AG04449 (cell line): ENCODE measurements at regions not wholly inside any gene's neighbourhood (a gene's known extent, or its start where the extent isn't known, plus 50 kb on each side); places are given as distances from the start of the nearest gene placed in this dataset.

Experiments used
- CTCF ChIA-PET: fragments of 350-600 bp; formaldehyde crosslinking; extraction: SDS; loops from one replicate; lab custom pipeline; 2021; ENCODE audit warnings: antibody characterized with exemption; lab: Yijun Ruan, JAX
- POLR2A ChIA-PET: fragments of 400-600, 350-600 bp; formaldehyde crosslinking; extraction: SDS; loops from one replicate; lab custom pipeline; 2020; ENCODE audit warnings: antibody characterized with exemption, inconsistent platforms; lab: Yijun Ruan, JAX
- DNase-seq: peaks from one replicate; pipeline ENCODE4 v3.0.0-alpha.2; 2010; ENCODE audit warnings: low read depth, low spot score
- H3K4me3 ChIP-seq: 2 replicates; pipeline ENCODE4 v1.5.1; 2011; ENCODE audit warnings: low read depth, mild to moderate bottlenecking, control low read depth, low read length
- CTCF ChIP-seq: IDR thresholded peaks from one replicate; pipeline ENCODE4 v1.5.1; 2011; ENCODE audit warnings: mild to moderate bottlenecking, moderate library complexity, low read length, control low read depth, inconsistent platforms; ENCODE audit not compliant: insufficient read depth; ENCODE audit errors: missing control alignments

GRCh38 chr7:60017-60675, 132.2 kb upstream of the FAM20C start:
- ChIA-PET POLR2A (no interaction called here), CTCF (interaction anchor here (1.3 kb wide), 1 partner anchor 8 kb away, joined by 4 read pairs; no protein-coding TSS in a partner anchor)
- DNase-seq, result no peak
- no peak overlapping the region for H3K4me3 ChIP-seq
- no peak for TF ChIP-seq CTCF

- TF ChIP-seq CTCF, result no peak
- H3K4me3 ChIP-seq, result no peak overlapping the region
- no peak for DNase-seq
- CTCF ChIA-PET, result no interaction called here
- POLR2A ChIA-PET, result no interaction called here
These were observed 131.7 kb upstream of the FAM20C start for GRCh38 chr7:60706-61105.

GRCh38 chr7:61111-61510, 131.3 kb upstream of the FAM20C start:
- ChIA-PET CTCF (no interaction called here), POLR2A (no interaction called here)
- no peak for TF ChIP-seq CTCF
- no peak overlapping the region for H3K4me3 ChIP-seq
- DNase-seq, result no peak

- TF ChIP-seq CTCF, result no peak
- ChIA-PET POLR2A (no interaction called here), CTCF (interaction anchor here (0.8 to 1.2 kb wide), 4 partner anchors 130 to 255 kb away, joined by 3 to 4 read pairs (median 3); partner anchors contain the start of gene FAM20C)
- H3K4me3 ChIP-seq, result no peak overlapping the region
- DNase-seq, result no peak
These were observed 130.6 kb upstream of the FAM20C start for GRCh38 chr7:61576-62360.

- TF ChIP-seq CTCF, result no peak
- ChIA-PET POLR2A (no interaction called here), CTCF (interaction anchor here (0.8 to 2.7 kb wide), 9 partner anchors 8 to 259 kb away, joined by 3 to 14 read pairs (median 3); partner anchors contain the start of gene FAM20C)
- no peak overlapping the region for H3K4me3 ChIP-seq
- DNase-seq, result no peak
These were observed 129.8 kb upstream of the FAM20C start for GRCh38 chr7:62361-63116.
